ENCODE measurements at regions not wholly inside any gene's neighbourhood (a gene's known extent, or its start where the extent isn't known, plus 50 kb on each side); places are given as distances from the start of the nearest gene placed in this dataset.

DNA sequence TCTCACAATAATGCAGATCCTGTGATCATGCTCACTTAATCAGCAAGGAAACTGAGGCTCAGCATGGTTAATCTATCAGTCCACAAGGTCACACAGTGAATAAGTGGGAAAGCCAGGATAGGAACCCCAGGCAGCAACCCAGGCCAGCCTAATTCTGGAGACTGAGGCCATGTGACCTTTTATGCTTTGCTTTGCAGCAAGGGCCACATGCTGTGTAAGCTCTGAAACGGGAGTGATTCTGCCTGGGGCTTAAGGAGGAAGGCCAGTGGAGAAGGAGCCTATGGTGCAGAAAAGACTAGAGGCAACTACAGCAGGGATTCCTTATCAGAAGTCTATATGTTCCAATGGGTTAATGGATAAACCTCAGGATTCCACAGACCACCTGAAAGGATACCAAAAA lies 157.6 kb upstream of the PPP2R3A start:
- TF ChIP-seq, protein P1, sequence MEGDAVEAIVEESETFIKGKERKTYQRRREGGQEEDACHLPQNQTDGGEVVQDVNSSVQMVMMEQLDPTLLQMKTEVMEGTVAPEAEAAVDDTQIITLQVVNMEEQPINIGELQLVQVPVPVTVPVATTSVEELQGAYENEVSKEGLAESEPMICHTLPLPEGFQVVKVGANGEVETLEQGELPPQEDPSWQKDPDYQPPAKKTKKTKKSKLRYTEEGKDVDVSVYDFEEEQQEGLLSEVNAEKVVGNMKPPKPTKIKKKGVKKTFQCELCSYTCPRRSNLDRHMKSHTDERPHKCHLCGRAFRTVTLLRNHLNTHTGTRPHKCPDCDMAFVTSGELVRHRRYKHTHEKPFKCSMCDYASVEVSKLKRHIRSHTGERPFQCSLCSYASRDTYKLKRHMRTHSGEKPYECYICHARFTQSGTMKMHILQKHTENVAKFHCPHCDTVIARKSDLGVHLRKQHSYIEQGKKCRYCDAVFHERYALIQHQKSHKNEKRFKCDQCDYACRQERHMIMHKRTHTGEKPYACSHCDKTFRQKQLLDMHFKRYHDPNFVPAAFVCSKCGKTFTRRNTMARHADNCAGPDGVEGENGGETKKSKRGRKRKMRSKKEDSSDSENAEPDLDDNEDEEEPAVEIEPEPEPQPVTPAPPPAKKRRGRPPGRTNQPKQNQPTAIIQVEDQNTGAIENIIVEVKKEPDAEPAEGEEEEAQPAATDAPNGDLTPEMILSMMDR (IDR thresholded peaks at IDR 0.05): no peak
- TF ChIP-seq POLR2A (IDR thresholded peaks at IDR 0.05): no peak

Data from uterus (tissue), 2 donors.